22Rv1 (cell line): ENCODE measurements at regions not wholly inside any gene's neighbourhood (a gene's known extent, or its start where the extent isn't known, plus 50 kb on each side); places are given as distances from the start of the nearest gene placed in this dataset.
"Not testable (repeated sequence)": the region's sequence is repeated elsewhere in the genome, so short reads cannot be mapped to it uniquely, and the experiment has no call there.

ENCODE experiments used
- H3K27ac ChIP-seq: fragments of 450-650 bp; 2 replicates; pipeline ENCODE4 v1.5.1; 2017
- CTCF ChIP-seq: fragments of 450-650 bp; IDR thresholded peaks from 2 replicates; pipeline ENCODE4 v1.5.1; 2017; ENCODE audit warnings: mild to moderate bottlenecking
- ZFX ChIP-seq: fragments of 450-650 bp; IDR thresholded peaks from 2 replicates; pipeline ENCODE4 v1.6.1; 2017; ENCODE audit warnings: antibody characterized with exemption, borderline replicate concordance

- TF ChIP-seq CTCF (no peak), ZFX (no peak)
Observed at GRCh38 chr13:54768214-54768613, 1739.6 kb downstream of the OLFM4 start.

GRCh38 chr13:54775501-54776191 lies 1747.0 kb downstream of the OLFM4 start:
- H3K27ac ChIP-seq, result no peak overlapping the region
- TF ChIP-seq CTCF, result no peak

More at GRCh38 chr13:54768214-54768613, 1739.6 kb downstream of the OLFM4 start:
- no peak overlapping the region for H3K27ac ChIP-seq

GRCh38 chr13:54787754-54788153 lies 1759.1 kb downstream of the OLFM4 start:
- TF ChIP-seq ZFX, result no peak
- H3K27ac ChIP-seq, result no peak overlapping the region

- H3K27ac ChIP-seq, result no peak overlapping the region
- no peak for TF ChIP-seq ZFX
- TF ChIP-seq CTCF, result no peak
Observed at GRCh38 chr13:54799621-54800226, 1771.1 kb downstream of the OLFM4 start.

- H3K27ac ChIP-seq, result no peak overlapping the region
- TF ChIP-seq CTCF, result no peak
- no peak for TF ChIP-seq ZFX
Observed at GRCh38 chr13:54802226-54802625, 1773.6 kb downstream of the OLFM4 start.

GRCh38 chr13:54805743-54806142 lies 1777.1 kb downstream of the OLFM4 start:
- TF ChIP-seq CTCF (no peak), ZFX (no peak)
- H3K27ac ChIP-seq, result no peak overlapping the region

GRCh38 chr13:54821938-54822470 lies 1793.4 kb downstream of the OLFM4 start:
- not testable (repeated sequence) for H3K27ac ChIP-seq

GRCh38 chr13:54829391-54830068 lies 1800.9 kb downstream of the OLFM4 start:
- H3K27ac ChIP-seq, result not testable (repeated sequence)
